Gastrocnemius medialis (tissue), 4 donors: ENCODE measurements at regions not wholly inside any gene's neighbourhood (a gene's known extent, or its start where the extent isn't known, plus 50 kb on each side); places are given as distances from the start of the nearest gene placed in this dataset.

Experiments used
- CTCF ChIP-seq, 5 experiments: fragments of 450-650 bp in 3 of 5; fragments of 200-600 bp in 2 of 5; sonication (generic) in 2 of 5; IDR thresholded peaks in 4 of 5; conservative IDR thresholded peaks in 1 of 5; 1 replicate in 4 of 5; 2 replicates in 1 of 5; pipeline ENCODE4 v1.5.1; 2016 to 2019; ENCODE audit warnings: antibody characterized with exemption in 5 of 5, mild to moderate bottlenecking in 3 of 5, moderate library complexity in 3 of 5
- POLR2A ChIP-seq, 2 donors: fragments of 450-650 bp; IDR thresholded peaks; one replicate each; pipeline ENCODE4 v1.6.1; 2017; ENCODE audit warnings: antibody characterized with exemption in 2 of 2, mild to moderate bottlenecking in 2 of 2, moderate library complexity in 2 of 2

GRCh38 chr2:236661061-236661761 lies 91.6 kb downstream of the ACKR3 start:
- TF ChIP-seq POLR2A (IDR thresholded peaks at IDR 0.05) (no peak), CTCF (IDR thresholded peaks at IDR 0.05 in 4 of 5, conservative IDR thresholded peaks at IDR 0.05 in 1 of 5) (no peak)
